IPS-20b (cell line): ENCODE measurements at regions not wholly inside any gene's neighbourhood (a gene's known extent, or its start where the extent isn't known, plus 50 kb on each side); places are given as distances from the start of the nearest gene placed in this dataset.
A peak's percentile ranks its signal among the peaks of the same experiment; 100 is the strongest.

Source experiments
- H3K27ac ChIP-seq: one replicate; pipeline ENCODE4 v1.5.1; 2013; ENCODE audit warnings: low read length
- H3K27me3 ChIP-seq: 2 replicates; pipeline ENCODE4 v1.6.1; 2013; ENCODE audit warnings: mild to moderate bottlenecking, low read length, inconsistent platforms; ENCODE audit not compliant: insufficient read depth
- H3K36me3 ChIP-seq: 2 replicates; pipeline ENCODE4 v1.6.1; 2013; ENCODE audit warnings: low read depth, mild to moderate bottlenecking, inconsistent platforms, low read length, moderate library complexity; ENCODE audit not compliant: insufficient read depth
- H3K4me1 ChIP-seq: 2 replicates; pipeline ENCODE4 v1.6.1; 2013; ENCODE audit warnings: mild to moderate bottlenecking, control low read depth, inconsistent platforms, low read length, moderate library complexity; ENCODE audit not compliant: insufficient read depth
- H3K4me3 ChIP-seq: 2 replicates; pipeline ENCODE4 v1.5.1; 2013; ENCODE audit warnings: mild to moderate bottlenecking, low read length, inconsistent platforms
- H3K9ac ChIP-seq: 2 replicates; pipeline ENCODE4 v1.6.1; 2013; ENCODE audit warnings: low read depth, mild to moderate bottlenecking, inconsistent platforms, low read length, moderate library complexity
- H3K9me3 ChIP-seq: 2 replicates; pipeline ENCODE4 v1.6.1; 2013; ENCODE audit warnings: mild to moderate bottlenecking, low read depth, low read length, inconsistent platforms; ENCODE audit not compliant: insufficient read depth

DNA sequence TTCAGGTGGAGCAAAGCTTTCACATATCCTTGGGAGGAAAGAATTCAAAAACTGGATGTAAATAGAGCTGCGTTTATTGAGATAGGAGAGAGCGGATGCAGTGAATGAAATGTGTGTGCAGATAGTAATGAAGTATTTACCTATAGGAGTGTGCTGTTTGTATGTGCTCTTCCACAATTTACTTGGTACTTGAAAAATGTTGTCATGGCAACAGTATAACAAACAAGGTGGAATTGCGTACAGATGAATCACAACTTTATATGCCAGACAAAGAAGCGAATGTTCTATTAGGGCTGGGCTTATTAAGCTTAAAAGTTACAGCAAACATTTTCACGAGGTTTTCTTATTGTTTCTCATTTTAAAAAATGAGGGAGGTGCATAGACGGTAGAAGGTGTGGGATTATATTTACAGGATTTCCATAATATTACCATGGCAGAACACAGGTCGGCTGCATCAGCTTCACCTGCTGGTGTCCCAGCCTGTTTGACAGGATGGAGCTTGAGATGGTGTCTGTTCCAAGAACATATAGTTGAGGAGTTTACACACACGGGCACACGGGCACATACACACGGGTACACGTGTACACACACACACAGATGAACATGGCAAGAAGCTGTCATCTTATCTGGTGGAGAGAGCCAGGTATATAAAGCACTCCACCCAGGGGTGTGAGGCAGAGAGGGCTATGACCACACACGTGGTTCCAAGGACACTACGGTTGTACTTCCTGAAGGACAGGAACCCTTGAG lies 155.7 kb downstream of the RMI1 start:
- Histone ChIP-seq H3K4me3 (no peak overlapping the region), H3K4me1 (no peaks in the 10 kb centered on the region; the same call in 1 of the 2 replicates), H3K36me3 (no peaks in the 10 kb centered on the region), H3K9me3 (no peaks in the 10 kb centered on the region), H3K27ac (no peak overlapping the region), H3K27me3 (peaks cover 30% of the 10 kb centered on the region), H3K9ac (no peak overlapping the region)

DNA sequence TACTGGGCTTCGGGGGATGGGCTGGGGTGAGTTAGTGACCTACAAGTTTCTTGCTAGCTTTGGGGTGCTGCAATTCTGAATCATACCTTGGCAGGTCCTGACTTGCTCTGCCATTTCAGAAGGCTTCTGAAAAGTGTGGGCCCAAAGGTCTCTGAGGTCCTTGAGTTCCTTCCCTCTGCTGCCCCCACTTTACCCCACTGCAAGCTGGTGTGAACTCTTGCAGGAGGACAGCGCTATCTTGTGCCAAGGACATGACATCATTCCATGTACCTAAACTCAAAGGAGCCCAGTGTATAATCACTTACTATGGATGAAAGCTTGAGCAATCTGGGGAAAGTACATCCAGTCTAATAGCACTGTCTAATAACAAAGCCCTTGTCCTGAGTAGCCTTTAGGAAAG lies 157.4 kb downstream of the RMI1 start:
- peaks cover 42% of the 10 kb centered on the region for H3K27me3 ChIP-seq
- H3K36me3 ChIP-seq: no peaks in the 10 kb centered on the region
- H3K4me3 ChIP-seq: no peak overlapping the region
- no peak overlapping the region for H3K9ac ChIP-seq
- peaks cover 3% of the 10 kb centered on the region; the same call in 1 of the 2 replicates for H3K4me1 ChIP-seq
- no peak overlapping the region for H3K27ac ChIP-seq
- no peaks in the 10 kb centered on the region for H3K9me3 ChIP-seq

DNA sequence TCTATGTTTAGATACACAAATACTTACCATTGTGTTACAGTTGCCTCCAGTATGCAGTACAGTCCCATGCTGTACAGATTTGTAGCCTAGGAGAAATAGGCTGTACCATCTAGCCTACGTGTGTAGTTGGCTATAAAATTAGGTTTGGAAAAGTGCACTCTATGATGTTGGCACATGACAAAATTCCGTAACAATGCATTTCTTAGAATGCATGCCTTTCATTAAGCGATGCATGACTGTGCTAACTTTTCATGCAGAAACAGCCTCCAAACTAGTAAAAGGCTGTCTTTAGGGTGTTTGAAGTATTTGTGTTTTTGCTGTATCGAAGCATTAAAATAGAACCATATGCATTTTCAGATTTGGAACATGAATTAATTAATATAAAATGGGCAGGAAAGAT lies 157.9 kb downstream of the RMI1 start:
- Histone ChIP-seq H3K4me1 (peaks cover 3% of the 10 kb centered on the region; the same call in 1 of the 2 replicates), H3K9ac (no peak overlapping the region), H3K36me3 (no peaks in the 10 kb centered on the region), H3K27ac (no peak overlapping the region), H3K9me3 (no peaks in the 10 kb centered on the region), H3K27me3 (peaks cover 47% of the 10 kb centered on the region), H3K4me3 (no peak overlapping the region)

DNA sequence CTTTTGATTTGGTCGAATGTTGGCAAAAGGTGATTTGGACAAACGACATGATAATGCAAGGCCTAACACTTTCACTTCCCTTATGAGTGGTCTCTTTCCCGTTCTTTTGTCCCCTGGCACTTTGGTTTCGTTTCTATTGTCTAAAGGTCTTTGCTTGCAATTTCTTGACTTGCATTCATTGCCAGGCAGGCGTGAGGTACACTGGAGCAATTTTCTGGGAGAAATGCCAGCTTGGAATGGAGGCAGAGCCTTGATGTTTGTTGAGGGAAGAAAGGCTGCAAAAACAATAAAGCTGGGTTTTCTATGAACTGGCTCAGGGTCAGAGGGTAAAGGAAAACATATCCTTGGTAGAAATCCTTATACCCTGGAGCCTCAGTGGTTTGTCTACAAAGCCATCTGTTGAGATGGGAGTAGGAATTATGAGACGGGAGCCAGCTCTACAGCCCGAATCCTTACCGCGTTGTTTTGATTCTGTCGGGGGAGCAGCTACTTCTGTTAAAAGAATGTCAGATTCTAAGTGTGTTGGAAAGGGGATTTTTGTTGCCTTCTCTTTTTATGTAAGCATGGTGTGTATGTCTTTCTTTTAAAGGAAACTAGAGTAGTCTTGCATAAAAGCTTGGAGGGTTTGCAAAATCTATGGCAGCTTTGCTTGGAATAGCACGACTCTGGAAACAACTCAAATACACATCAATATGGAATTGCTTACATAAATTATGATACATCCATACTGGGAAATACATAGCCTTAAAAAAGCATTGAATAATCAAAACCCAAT lies 158.9 kb downstream of the RMI1 start:
- H3K36me3 ChIP-seq: no peaks in the 10 kb centered on the region
- peaks cover 3% of the 10 kb centered on the region; the same call in 1 of the 2 replicates for H3K4me1 ChIP-seq
- peaks cover 51% of the 10 kb centered on the region for H3K27me3 ChIP-seq
- H3K4me3 ChIP-seq: no peak overlapping the region
- H3K9me3 ChIP-seq: no peaks in the 10 kb centered on the region
- H3K9ac ChIP-seq: no peak overlapping the region; the same call in 1 of the 2 replicates
- H3K27ac ChIP-seq: no peak overlapping the region

DNA sequence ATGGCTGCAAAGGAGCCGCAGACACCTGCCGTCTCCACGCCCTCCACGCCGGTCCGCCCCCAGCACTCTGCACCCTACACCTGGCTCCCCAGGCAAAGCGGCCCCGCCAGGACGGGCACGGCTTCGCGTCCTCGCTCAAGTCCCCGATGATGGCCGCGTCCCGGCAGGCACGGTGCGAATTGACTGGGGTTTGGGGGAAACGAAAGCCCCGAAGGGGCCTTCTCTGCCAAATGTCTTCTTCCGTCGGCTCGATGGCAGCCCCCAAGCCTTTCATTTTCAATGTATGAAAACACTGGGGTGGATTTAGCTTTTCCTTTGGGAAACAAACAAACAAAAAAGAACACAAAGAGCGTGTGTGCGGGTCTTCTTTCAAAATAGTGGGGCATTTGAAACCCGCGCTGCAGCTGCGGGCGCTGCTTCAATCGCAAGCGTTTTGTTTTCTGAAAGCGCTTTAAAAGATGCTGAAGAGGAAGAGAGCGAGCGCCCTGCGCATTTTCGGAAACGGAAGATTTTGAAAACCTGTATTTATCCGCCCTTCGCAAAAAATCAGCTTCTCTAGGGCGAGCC lies 160.0 kb downstream of the RMI1 start:
- H3K36me3 ChIP-seq: no peaks in the 10 kb centered on the region
- H3K9ac ChIP-seq: peak overlapping the region; percentile 75; the same call in 1 of the 2 replicates
- no peak overlapping the region for H3K27ac ChIP-seq
- H3K4me3 ChIP-seq: peak overlapping the region; percentile 77
- no peaks in the 10 kb centered on the region for H3K9me3 ChIP-seq
- H3K4me1 ChIP-seq: peaks cover 3% of the 10 kb centered on the region; the same call in 1 of the 2 replicates
- H3K27me3 ChIP-seq: peaks cover 51% of the 10 kb centered on the region

DNA sequence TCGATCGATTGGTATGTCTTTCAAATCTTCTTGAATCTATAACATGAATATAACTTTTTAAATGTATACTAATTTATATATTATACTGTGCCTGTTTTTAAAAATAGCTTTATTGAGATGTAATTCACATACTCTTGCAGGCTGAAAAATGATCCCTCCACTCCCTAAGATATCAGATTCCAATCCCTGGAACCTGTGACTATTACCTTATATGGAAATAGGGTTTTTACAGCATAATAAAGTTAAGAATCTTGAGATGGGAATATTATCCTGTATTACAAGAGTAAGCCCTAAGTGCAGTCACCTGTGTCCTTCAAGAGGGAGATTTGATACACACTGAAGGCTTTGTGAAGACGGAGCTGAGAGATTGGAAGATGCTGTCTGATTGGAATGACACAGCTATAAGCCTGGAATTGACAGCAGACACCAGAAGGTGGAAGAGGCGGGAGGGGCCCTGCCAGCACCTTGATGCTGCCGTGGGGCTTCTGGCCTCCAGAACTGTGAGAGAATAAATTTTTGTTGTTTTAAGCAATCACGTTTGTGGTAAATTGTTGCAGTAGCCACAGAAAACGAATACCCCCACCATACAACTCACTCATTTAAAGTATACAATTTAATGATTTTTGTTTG lies 161.3 kb downstream of the RMI1 start:
- H3K27ac ChIP-seq: no peak overlapping the region
- H3K36me3 ChIP-seq: no peaks in the 10 kb centered on the region
- H3K4me3 ChIP-seq: no peak overlapping the region; the same call in 1 of the 2 replicates

DNA sequence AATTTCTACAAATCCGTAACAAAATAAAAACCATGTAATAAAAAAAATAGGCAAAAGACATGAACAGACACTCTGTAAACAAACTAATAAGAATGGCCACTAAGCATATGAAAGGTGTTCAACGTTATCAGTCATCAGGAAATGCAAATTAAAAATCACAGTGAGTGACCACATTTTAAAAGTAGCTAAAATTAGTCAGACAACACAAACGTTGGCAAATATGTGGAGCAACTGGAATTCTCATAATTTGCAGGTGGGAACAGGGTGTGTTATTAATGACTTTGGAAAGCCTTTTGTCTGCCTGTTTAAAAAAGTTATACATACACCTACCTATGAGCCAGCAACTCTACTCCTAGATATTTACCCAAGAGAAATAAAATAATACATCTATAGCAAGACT lies 164.4 kb downstream of the RMI1 start:
- Histone ChIP-seq H3K27me3 (peaks cover 45% of the 10 kb centered on the region), H3K36me3 (no peaks in the 10 kb centered on the region), H3K9ac (no peak overlapping the region), H3K27ac (no peak overlapping the region), H3K9me3 (no peaks in the 10 kb centered on the region), H3K4me3 (no peak overlapping the region), H3K4me1 (peaks cover 8% of the 10 kb centered on the region; the same call in 1 of the 2 replicates)

More for the DNA sequence above, 161.3 kb downstream of the RMI1 start:
- Histone ChIP-seq H3K4me1 (peaks cover 3% of the 10 kb centered on the region; the same call in 1 of the 2 replicates), H3K9ac (no peak overlapping the region), H3K27me3 (peaks cover 51% of the 10 kb centered on the region), H3K9me3 (no peaks in the 10 kb centered on the region)

DNA sequence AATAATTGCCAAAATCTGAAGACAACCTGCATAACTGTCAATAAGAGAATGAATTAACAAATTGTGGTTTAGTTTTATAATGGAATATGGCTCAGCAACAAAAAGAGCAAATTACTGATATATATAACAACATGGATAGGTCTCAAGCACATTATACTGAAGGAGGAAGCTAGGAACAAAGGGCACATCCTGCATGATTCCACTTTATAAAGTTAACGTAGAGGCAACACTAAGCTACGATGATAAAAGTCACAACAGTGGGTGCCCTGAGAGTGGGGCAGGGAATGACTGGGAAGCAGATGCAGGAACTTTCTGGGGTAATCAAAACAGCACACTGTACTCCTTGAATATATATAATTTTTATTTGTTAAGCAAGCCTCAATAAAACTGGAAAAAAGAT lies 165.2 kb downstream of the RMI1 start:
- Histone ChIP-seq H3K9me3 (no peaks in the 10 kb centered on the region), H3K9ac (no peak overlapping the region), H3K27me3 (peaks cover 45% of the 10 kb centered on the region), H3K27ac (no peak overlapping the region), H3K4me3 (no peak overlapping the region), H3K4me1 (peaks cover 8% of the 10 kb centered on the region; the same call in 1 of the 2 replicates), H3K36me3 (no peaks in the 10 kb centered on the region)

DNA sequence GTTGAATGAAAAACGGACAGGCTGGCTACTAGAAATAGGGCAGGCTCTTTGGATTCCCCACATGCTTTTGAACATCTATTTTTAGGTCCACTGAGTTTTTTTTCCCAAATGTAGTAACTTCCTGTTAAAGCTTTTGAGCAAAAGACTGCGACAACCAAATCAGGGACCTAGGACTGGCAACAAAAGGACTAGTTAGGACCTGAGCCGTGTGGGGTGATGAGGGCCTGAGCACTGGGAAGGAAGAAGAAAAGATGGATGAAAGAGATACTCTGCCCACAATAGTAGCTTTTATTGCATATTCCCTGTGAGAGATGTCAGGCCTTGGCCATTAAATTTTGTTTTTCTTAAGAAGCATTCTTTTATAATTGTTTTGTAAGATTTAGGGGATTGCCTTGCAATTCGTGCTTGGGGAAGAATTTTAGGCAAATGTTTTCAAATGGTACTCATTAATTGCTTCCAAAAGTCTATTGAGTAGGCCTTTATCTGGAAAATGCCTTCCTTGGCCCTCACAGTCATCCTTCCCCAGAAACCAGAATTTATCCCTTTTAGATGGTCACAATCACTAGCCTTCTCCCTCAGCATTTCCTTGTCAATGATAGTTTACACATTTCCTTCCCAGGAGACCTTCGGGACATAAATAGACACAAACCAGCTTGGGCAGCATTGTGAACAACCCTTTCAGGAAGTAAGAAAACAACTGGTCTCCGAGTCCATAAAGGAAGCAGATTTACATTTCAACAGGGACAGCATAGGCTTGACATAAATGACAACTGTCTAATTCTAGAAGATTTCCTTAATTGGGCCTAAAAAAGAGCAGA lies 166.5 kb downstream of the RMI1 start:
- H3K27ac ChIP-seq: no peak overlapping the region
- H3K9ac ChIP-seq: no peak overlapping the region
- peaks cover 45% of the 10 kb centered on the region for H3K27me3 ChIP-seq
- no peaks in the 10 kb centered on the region for H3K9me3 ChIP-seq
- H3K36me3 ChIP-seq: no peaks in the 10 kb centered on the region
- no peak overlapping the region for H3K4me3 ChIP-seq
- H3K4me1 ChIP-seq: peaks cover 11% of the 10 kb centered on the region; the same call in 1 of the 2 replicates

DNA sequence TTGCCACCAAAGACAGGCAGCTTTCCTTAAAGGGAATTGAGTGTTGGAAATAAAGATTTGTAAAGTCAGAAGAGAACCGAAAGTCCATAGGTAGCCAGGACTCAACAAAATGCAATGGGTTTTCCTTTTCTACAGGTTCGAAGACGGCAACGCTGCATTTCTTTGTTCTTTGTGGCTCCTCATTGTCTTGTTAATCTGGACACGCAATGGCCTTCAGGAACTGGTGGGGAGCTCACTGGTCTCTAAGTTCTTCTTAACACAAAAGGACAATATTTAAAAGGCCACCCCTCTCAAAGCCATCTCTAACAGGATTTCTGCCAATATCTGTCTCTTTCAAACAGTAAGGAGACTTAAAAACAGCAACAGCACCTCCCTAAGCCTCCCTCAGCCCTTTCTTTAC lies 170.6 kb downstream of the RMI1 start:
- no peak overlapping the region for H3K9ac ChIP-seq

DNA sequence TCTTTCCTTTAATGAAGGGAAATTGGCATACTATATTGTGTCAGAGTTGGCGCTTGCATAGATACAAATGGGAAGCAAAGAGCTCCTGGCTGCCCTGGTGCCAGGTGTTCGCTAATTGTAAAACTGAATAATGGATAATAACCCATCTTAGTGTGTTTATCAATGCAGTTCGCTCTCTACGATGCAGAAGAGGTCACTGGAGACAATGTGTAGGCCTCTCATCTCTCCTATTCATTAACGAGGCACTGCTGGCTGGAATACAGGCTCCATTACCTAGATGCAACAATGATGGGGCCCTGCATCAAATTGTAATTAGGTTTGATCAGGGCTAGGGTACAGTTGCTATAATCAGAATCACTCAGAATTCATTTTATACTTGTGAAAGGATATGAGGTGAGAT lies 171.0 kb downstream of the RMI1 start:
- H3K4me3 ChIP-seq: no peak overlapping the region
- no peaks in the 10 kb centered on the region for H3K9me3 ChIP-seq
- H3K27me3 ChIP-seq: peaks cover 65% of the 10 kb centered on the region
- H3K4me1 ChIP-seq: peaks cover 11% of the 10 kb centered on the region; the same call in 1 of the 2 replicates
- no peak overlapping the region for H3K27ac ChIP-seq
- H3K36me3 ChIP-seq: no peaks in the 10 kb centered on the region
- H3K9ac ChIP-seq: no peak overlapping the region

More for the DNA sequence above, 170.6 kb downstream of the RMI1 start:
- no peak overlapping the region for H3K4me3 ChIP-seq
- H3K9me3 ChIP-seq: no peaks in the 10 kb centered on the region
- H3K27ac ChIP-seq: no peak overlapping the region
- no peaks in the 10 kb centered on the region for H3K36me3 ChIP-seq
- peaks cover 11% of the 10 kb centered on the region; the same call in 1 of the 2 replicates for H3K4me1 ChIP-seq
- H3K27me3 ChIP-seq: peaks cover 65% of the 10 kb centered on the region
